ENCODE measurements at regions not wholly inside any gene's neighbourhood (a gene's known extent, or its start where the extent isn't known, plus 50 kb on each side); places are given as distances from the start of the nearest gene placed in this dataset.

DNA sequence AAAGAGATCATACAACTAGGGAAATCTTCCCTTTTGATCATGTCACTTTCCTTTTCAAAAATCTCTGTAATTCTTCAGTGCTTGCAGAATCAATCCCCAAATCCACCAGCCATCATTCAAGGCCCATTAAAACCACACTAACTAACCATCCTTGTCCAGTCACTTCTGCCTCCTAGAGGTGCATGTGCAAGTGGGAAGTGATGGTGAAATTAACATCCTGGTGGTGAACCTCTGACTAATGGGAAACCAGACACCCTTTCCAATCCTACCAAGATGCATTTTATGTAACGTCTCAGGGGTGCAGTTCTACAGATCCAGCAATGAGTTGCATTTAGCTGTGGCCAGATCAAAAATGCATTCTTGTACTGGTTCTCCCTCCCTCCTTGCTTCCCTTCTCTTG, 341.8 kb downstream of the RAPGEF2 start:
- no peak overlapping the region for H3K4me3 ChIP-seq (ENCODE audit: insufficient read depth, low read depth, low read length)
- no peak overlapping the region for H3K9ac ChIP-seq (ENCODE audit: low read length)
- H3K4me1 ChIP-seq (ENCODE audit: insufficient read depth, low read length): no peaks in the 10 kb centered on the region
- Mint-ChIP-seq H3K27me3 (ENCODE audit: low read depth, unreplicated experiment) (no peaks in the 10 kb centered on the region), H3K4me3 (ENCODE audit: unreplicated experiment) (no peak overlapping the region), H3K9me3 (ENCODE audit: unreplicated experiment) (no peaks in the 10 kb centered on the region), H3K27ac (ENCODE audit: unreplicated experiment) (no peak overlapping the region), H3K36me3 (ENCODE audit: low read depth, unreplicated experiment) (no peaks in the 10 kb centered on the region), H3K4me1 (ENCODE audit: low read depth, unreplicated experiment) (peaks cover 18% of the 10 kb centered on the region)
- no peak overlapping the region for H2AFZ ChIP-seq (ENCODE audit: low read depth, low read length)
- TF ChIP-seq EZH2 (IDR thresholded peaks at IDR 0.05; ENCODE audit: insufficient read depth, low read length): no peak
- TF ChIP-seq, protein P1, sequence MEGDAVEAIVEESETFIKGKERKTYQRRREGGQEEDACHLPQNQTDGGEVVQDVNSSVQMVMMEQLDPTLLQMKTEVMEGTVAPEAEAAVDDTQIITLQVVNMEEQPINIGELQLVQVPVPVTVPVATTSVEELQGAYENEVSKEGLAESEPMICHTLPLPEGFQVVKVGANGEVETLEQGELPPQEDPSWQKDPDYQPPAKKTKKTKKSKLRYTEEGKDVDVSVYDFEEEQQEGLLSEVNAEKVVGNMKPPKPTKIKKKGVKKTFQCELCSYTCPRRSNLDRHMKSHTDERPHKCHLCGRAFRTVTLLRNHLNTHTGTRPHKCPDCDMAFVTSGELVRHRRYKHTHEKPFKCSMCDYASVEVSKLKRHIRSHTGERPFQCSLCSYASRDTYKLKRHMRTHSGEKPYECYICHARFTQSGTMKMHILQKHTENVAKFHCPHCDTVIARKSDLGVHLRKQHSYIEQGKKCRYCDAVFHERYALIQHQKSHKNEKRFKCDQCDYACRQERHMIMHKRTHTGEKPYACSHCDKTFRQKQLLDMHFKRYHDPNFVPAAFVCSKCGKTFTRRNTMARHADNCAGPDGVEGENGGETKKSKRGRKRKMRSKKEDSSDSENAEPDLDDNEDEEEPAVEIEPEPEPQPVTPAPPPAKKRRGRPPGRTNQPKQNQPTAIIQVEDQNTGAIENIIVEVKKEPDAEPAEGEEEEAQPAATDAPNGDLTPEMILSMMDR (IDR thresholded peaks at IDR 0.05; ENCODE audit: insufficient read depth, low read depth, low read length): peak; percentile 17
- H3K27me3 ChIP-seq (ENCODE audit: insufficient read depth, low read length): no peaks in the 10 kb centered on the region
- FAIRE-seq (no peak), DNase-seq (ENCODE audit: low read depth) (peak; percentile 41)
- no peaks in the 10 kb centered on the region for H3K36me3 ChIP-seq (ENCODE audit: insufficient read depth, low read length)
- no peak overlapping the region for H3K27ac ChIP-seq (ENCODE audit: low read depth, low read length)
- no peaks in the 10 kb centered on the region for H3K79me2 ChIP-seq (ENCODE audit: insufficient read depth, low read length)
- no peaks in the 10 kb centered on the region for H3K9me3 ChIP-seq (ENCODE audit: insufficient read depth, low read depth, low read length)
- no peak overlapping the region for H3K4me2 ChIP-seq (ENCODE audit: low read length)
- H4K20me1 ChIP-seq (ENCODE audit: insufficient read depth, low read length): no peaks in the 10 kb centered on the region

DNA sequence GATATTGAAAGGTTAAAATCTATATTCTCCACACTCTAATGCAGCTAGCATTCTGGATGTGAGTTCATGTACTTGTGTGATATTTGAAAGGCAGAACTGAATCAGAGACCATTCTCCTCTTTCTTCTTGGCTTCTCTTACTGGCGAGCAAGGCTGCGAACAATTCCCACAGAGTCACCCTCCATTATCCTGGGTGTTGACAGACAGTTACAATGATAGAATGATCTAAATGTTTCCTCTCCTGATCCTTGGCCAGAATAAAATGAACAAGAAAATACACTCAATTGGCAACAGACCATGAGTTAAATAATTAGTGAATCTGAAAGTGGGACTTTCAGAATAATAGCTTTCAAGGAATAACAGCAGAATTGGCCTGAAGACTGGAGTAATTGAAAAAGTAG, 342.8 kb downstream of the RAPGEF2 start:
- no peaks in the 10 kb centered on the region for H3K36me3 ChIP-seq (ENCODE audit: insufficient read depth, low read length)
- H3K9me3 ChIP-seq (ENCODE audit: insufficient read depth, low read depth, low read length): no peaks in the 10 kb centered on the region
- H3K27ac ChIP-seq (ENCODE audit: low read depth, low read length): no peak overlapping the region
- FAIRE-seq (no peak), DNase-seq (ENCODE audit: low read depth) (no peak)
- TF ChIP-seq, protein P1 (IDR thresholded peaks at IDR 0.05; ENCODE audit: insufficient read depth, low read depth, low read length): no peak
- TF ChIP-seq EZH2 (IDR thresholded peaks at IDR 0.05; ENCODE audit: insufficient read depth, low read length): no peak
- no peaks in the 10 kb centered on the region for H3K79me2 ChIP-seq (ENCODE audit: insufficient read depth, low read length)
- Mint-ChIP-seq H3K27me3 (ENCODE audit: low read depth, unreplicated experiment) (no peaks in the 10 kb centered on the region), H3K4me1 (ENCODE audit: low read depth, unreplicated experiment) (peaks cover 18% of the 10 kb centered on the region), H3K4me3 (ENCODE audit: unreplicated experiment) (no peak overlapping the region), H3K27ac (ENCODE audit: unreplicated experiment) (no peak overlapping the region), H3K36me3 (ENCODE audit: low read depth, unreplicated experiment) (no peaks in the 10 kb centered on the region), H3K9me3 (ENCODE audit: unreplicated experiment) (no peaks in the 10 kb centered on the region)
- H4K20me1 ChIP-seq (ENCODE audit: insufficient read depth, low read length): no peaks in the 10 kb centered on the region
- no peak overlapping the region for H3K4me2 ChIP-seq (ENCODE audit: low read length)
- H3K9ac ChIP-seq (ENCODE audit: low read length): no peak overlapping the region
- no peak overlapping the region for H2AFZ ChIP-seq (ENCODE audit: low read depth, low read length)
- H3K4me1 ChIP-seq (ENCODE audit: insufficient read depth, low read length): no peaks in the 10 kb centered on the region
- no peaks in the 10 kb centered on the region for H3K27me3 ChIP-seq (ENCODE audit: insufficient read depth, low read length)
- no peak overlapping the region for H3K4me3 ChIP-seq (ENCODE audit: insufficient read depth, low read depth, low read length)

DNA sequence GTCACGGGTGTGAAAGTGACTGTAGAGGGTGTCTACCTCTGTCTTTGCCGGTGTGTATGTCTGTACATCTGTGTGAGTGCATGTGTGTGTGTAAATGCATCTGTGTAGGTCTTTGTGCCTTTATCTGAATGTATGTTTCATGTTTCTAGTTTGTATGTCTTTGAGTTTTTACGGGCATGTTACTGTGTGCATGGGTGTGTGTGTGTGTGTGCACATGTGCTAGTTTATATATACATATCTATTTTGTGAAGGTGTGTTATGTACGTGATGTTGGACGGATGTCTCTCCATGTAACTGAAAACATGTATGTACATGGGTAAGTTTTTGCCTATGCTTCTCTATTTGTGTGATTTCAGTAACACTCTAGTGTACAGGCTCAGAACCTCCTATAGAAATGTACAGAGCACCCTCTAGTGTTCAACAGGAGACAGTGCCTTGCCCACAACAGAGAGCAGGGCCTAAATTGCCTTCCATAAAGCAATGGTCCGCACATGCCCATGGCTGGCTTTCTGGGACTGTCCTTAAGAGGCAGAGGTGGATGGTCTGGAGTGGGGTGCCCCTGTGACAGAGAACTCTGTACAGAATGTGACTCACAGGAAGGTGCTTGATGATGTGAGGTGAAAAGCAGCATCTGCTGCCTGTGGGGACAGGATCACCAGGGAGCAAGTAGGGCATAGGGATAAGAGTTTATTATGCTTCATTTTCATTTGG, 343.5 kb downstream of the RAPGEF2 start:
- Histone ChIP-seq H3K27me3 (ENCODE audit: insufficient read depth, low read length) (no peaks in the 10 kb centered on the region), H3K36me3 (ENCODE audit: insufficient read depth, low read length) (no peaks in the 10 kb centered on the region), H3K9ac (ENCODE audit: low read length) (peak overlapping the region; percentile 39), H2AFZ (ENCODE audit: low read depth, low read length) (peak overlapping the region; percentile 78), H3K4me2 (ENCODE audit: low read length) (peak overlapping the region; percentile 37), H4K20me1 (ENCODE audit: insufficient read depth, low read length) (no peaks in the 10 kb centered on the region), H3K4me3 (ENCODE audit: insufficient read depth, low read depth, low read length) (no peak overlapping the region), H3K4me1 (ENCODE audit: insufficient read depth, low read length) (no peaks in the 10 kb centered on the region), H3K79me2 (ENCODE audit: insufficient read depth, low read length) (no peaks in the 10 kb centered on the region), H3K9me3 (ENCODE audit: insufficient read depth, low read depth, low read length) (no peaks in the 10 kb centered on the region), H3K27ac (ENCODE audit: low read depth, low read length) (no peak overlapping the region)
- no peak for TF ChIP-seq EZH2 (IDR thresholded peaks at IDR 0.05; ENCODE audit: insufficient read depth, low read length)
- TF ChIP-seq, protein P1 (IDR thresholded peaks at IDR 0.05; ENCODE audit: insufficient read depth, low read depth, low read length): peak; percentile 98
- peak; percentile 64 for FAIRE-seq
- Mint-ChIP-seq H3K4me3 (ENCODE audit: unreplicated experiment) (no peak overlapping the region), H3K9me3 (ENCODE audit: unreplicated experiment) (peaks cover under 1% of the 10 kb centered on the region), H3K27ac (ENCODE audit: unreplicated experiment) (no peak overlapping the region), H3K4me1 (ENCODE audit: low read depth, unreplicated experiment) (peaks cover 18% of the 10 kb centered on the region), H3K36me3 (ENCODE audit: low read depth, unreplicated experiment) (no peaks in the 10 kb centered on the region), H3K27me3 (ENCODE audit: low read depth, unreplicated experiment) (no peaks in the 10 kb centered on the region)
- peak; percentile 68 for DNase-seq (ENCODE audit: low read depth)
